ENCODE measurements at regions not wholly inside any gene's neighbourhood (a gene's known extent, or its start where the extent isn't known, plus 50 kb on each side); places are given as distances from the start of the nearest gene placed in this dataset.
"Not testable (repeated sequence)": the region's sequence is repeated elsewhere in the genome, so short reads cannot be mapped to it uniquely, and the experiment has no call there.

GRCh38 chr1:222470252-222470805 is 77.6 kb downstream of the HHIPL2 start:
- not testable (repeated sequence) for DNase-seq

GRCh38 chr1:222466150-222466865 is 81.6 kb downstream of the HHIPL2 start:
- no peak for DNase-seq

GRCh38 chr1:222465211-222466041 is 82.5 kb downstream of the HHIPL2 start:
- DNase-seq = peak; percentile 86

GRCh38 chr1:222464841-222465210 is 83.1 kb downstream of the HHIPL2 start:
- peak; percentile 35 for DNase-seq

- no peak for DNase-seq
Observed at GRCh38 chr1:222463059-222463730, 84.7 kb downstream of the HHIPL2 start.

GRCh38 chr1:222462601-222463000 is 85.3 kb downstream of the HHIPL2 start:
- DNase-seq = no peak

GRCh38 chr1:222461941-222462340 is 86.0 kb downstream of the HHIPL2 start:
- no peak for DNase-seq

- DNase-seq = no peak
Observed at GRCh38 chr1:222459652-222460051, 88.3 kb downstream of the HHIPL2 start.

GRCh38 chr1:222457513-222457912 is 90.4 kb downstream of the HHIPL2 start:
- DNase-seq = no peak

- no peak for DNase-seq
Observed at GRCh38 chr1:222457084-222457483, 90.8 kb downstream of the HHIPL2 start.

GRCh38 chr1:222455188-222455879 is 92.6 kb downstream of the HHIPL2 start:
- DNase-seq = peak; percentile 51

- DNase-seq = no peak
Observed at GRCh38 chr1:222454782-222455181, 93.1 kb downstream of the HHIPL2 start.

- no peak for DNase-seq
Observed at GRCh38 chr1:222454186-222454585, 93.7 kb downstream of the HHIPL2 start.

GRCh38 chr1:222452031-222452430 is 95.9 kb downstream of the HHIPL2 start:
- no peak for DNase-seq

- DNase-seq = no peak
Observed at GRCh38 chr1:222443566-222443965, 104.3 kb downstream of the HHIPL2 start.

- DNase-seq = no peak
Observed at GRCh38 chr1:222441066-222441465, 106.8 kb downstream of the HHIPL2 start.

- DNase-seq = no peak
Observed at GRCh38 chr1:222424826-222425225, 123.1 kb downstream of the HHIPL2 start.

GRCh38 chr1:222421380-222421779 is 126.5 kb downstream of the HHIPL2 start:
- no peak for DNase-seq

GRCh38 chr1:222420633-222421032 is 127.3 kb downstream of the HHIPL2 start:
- no peak for DNase-seq

GRCh38 chr1:222418654-222419053 is 129.2 kb downstream of the HHIPL2 start:
- no peak for DNase-seq

- no peak for DNase-seq
Observed at GRCh38 chr1:222417264-222417663, 130.6 kb downstream of the HHIPL2 start.

- DNase-seq = no peak
Observed at GRCh38 chr1:222416001-222416791, 131.7 kb downstream of the HHIPL2 start.
